ENCODE measurements at regions not wholly inside any gene's neighbourhood (a gene's known extent, or its start where the extent isn't known, plus 50 kb on each side); places are given as distances from the start of the nearest gene placed in this dataset.

GRCh38 chr19:13665125-13665905, 99.0 kb upstream of the MRI1 start (continued):
- TF ChIP-seq, protein P1, sequence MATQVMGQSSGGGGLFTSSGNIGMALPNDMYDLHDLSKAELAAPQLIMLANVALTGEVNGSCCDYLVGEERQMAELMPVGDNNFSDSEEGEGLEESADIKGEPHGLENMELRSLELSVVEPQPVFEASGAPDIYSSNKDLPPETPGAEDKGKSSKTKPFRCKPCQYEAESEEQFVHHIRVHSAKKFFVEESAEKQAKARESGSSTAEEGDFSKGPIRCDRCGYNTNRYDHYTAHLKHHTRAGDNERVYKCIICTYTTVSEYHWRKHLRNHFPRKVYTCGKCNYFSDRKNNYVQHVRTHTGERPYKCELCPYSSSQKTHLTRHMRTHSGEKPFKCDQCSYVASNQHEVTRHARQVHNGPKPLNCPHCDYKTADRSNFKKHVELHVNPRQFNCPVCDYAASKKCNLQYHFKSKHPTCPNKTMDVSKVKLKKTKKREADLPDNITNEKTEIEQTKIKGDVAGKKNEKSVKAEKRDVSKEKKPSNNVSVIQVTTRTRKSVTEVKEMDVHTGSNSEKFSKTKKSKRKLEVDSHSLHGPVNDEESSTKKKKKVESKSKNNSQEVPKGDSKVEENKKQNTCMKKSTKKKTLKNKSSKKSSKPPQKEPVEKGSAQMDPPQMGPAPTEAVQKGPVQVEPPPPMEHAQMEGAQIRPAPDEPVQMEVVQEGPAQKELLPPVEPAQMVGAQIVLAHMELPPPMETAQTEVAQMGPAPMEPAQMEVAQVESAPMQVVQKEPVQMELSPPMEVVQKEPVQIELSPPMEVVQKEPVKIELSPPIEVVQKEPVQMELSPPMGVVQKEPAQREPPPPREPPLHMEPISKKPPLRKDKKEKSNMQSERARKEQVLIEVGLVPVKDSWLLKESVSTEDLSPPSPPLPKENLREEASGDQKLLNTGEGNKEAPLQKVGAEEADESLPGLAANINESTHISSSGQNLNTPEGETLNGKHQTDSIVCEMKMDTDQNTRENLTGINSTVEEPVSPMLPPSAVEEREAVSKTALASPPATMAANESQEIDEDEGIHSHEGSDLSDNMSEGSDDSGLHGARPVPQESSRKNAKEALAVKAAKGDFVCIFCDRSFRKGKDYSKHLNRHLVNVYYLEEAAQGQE (IDR thresholded peaks at IDR 0.05; ENCODE audit: unreplicated experiment): no peak
- TF ChIP-seq ETS1 (IDR thresholded peaks at IDR 0.05) (no peak), EZH2phosphoT487 (IDR thresholded peaks at IDR 0.05; ENCODE audit: unreplicated experiment) (no peak), EZH2 (IDR thresholded peaks at IDR 0.05; ENCODE audit: low read depth, unreplicated experiment) (no peak), ZNF331 (CRISPR knock-in tag; IDR thresholded peaks at IDR 0.05; ENCODE audit: low read depth) (no peak)

DNA sequence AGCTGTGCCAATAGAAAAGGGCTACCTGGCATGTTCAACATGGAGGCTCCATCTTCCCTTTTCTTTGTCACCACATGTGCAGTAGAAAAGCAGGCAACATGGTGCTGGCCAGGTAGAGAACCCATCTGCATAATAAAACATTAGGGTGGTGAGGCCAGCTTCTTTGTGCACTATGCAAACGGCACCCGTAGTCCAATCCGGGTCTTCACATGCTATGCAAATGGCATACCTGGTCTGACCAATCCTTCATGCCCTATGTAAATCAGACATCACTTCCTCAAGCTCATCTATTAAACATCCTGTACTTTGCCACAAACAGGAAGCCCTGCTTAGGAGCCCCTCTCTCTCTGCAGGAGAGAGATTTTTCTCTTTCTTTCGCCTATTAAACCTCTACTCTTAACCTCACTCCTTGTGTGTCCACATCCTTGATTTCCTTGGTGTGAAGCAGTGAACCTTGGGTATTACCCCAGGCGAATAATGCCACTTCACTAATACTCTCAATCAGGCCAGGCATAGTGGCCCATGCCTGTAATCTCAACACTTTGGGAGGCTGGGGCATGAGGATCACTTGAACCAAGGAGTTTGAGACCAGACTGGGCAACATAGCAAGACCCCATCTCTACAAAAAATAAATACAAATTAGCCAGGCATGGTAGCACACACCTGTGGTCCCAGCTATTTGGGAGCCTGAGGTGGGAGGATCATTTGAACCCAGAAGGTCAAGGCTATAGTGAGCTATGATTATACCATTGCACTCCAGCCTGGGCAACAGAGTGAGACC, 111.3 kb upstream of the MRI1 start:
- Mint-ChIP-seq H3K27me3 (ENCODE audit: insufficient read depth, low read depth, poor library complexity) (no peaks in the 10 kb centered on the region), H3K4me3 (no peak overlapping the region), H3K36me3 (ENCODE audit: low read depth) (peaks cover 18% of the 10 kb centered on the region), H3K9me3 (peaks cover 38% of the 10 kb centered on the region), H3K4me1 (no peaks in the 10 kb centered on the region), H3K27ac (no peak overlapping the region)
- peak; percentile 40 for DNase-seq (ENCODE audit: low spot score)
- ATAC-seq: peak; percentile 72
- no peak overlapping the region for H3K4me3 ChIP-seq
- no peak overlapping the region for H3K27ac ChIP-seq (ENCODE audit: low read depth)
- H3K36me3 ChIP-seq (ENCODE audit: insufficient read depth): peaks cover 2% of the 10 kb centered on the region; the same call in 1 of the 2 replicates
- no peaks in the 10 kb centered on the region for H3K9me2 ChIP-seq (ENCODE audit: insufficient read depth)
- no peak overlapping the region for H2AFZ ChIP-seq
- H4K20me1 ChIP-seq (replicated peaks; ENCODE audit: insufficient read depth): no peaks in the 10 kb centered on the region
- no peaks in the 10 kb centered on the region for H3K4me1 ChIP-seq (ENCODE audit: insufficient read depth)
- H3F3A ChIP-seq (replicated peaks; ENCODE audit: low read depth): no peaks in the 10 kb centered on the region
- no peak overlapping the region for H3K4me2 ChIP-seq
- no peaks in the 10 kb centered on the region for H3K79me2 ChIP-seq (replicated peaks; ENCODE audit: insufficient read depth)
- no peaks in the 10 kb centered on the region for H3K27me3 ChIP-seq (ENCODE audit: insufficient read depth)
- TF ChIP-seq JUNB (IDR thresholded peaks at IDR 0.05; ENCODE audit: unreplicated experiment) (no peak), EZH2 (IDR thresholded peaks at IDR 0.05; ENCODE audit: low read depth, unreplicated experiment) (no peak), STAT1 (IDR thresholded peaks at IDR 0.05; ENCODE audit: unreplicated experiment) (no peak), EZH2phosphoT487 (IDR thresholded peaks at IDR 0.05; ENCODE audit: unreplicated experiment) (no peak), ETS1 (IDR thresholded peaks at IDR 0.05) (no peak), NANOG (IDR thresholded peaks at IDR 0.05; ENCODE audit: borderline replicate concordance) (no peak), POLR2AphosphoS5 (IDR thresholded peaks at IDR 0.05; ENCODE audit: low read depth) (no peak), ZNF331 (CRISPR knock-in tag; IDR thresholded peaks at IDR 0.05; ENCODE audit: low read depth) (no peak), CTCF (conservative IDR thresholded peaks at IDR 0.05; ENCODE audit: low read depth in 2 of 2) (no peak)
- TF ChIP-seq, protein P1 (IDR thresholded peaks at IDR 0.05; ENCODE audit: unreplicated experiment): no peak

All from GM23338 (cell line).